HG02973 (cell line): ENCODE measurements at regions not wholly inside any gene's neighbourhood (a gene's known extent, or its start where the extent isn't known, plus 50 kb on each side); places are given as distances from the start of the nearest gene placed in this dataset.

ENCODE experiments used
- ATAC-seq: cut with Tn5 transposase; IDR thresholded peaks from one replicate; pipeline ENCODE4 v1.9.1; 2021; ENCODE audit warnings: moderate library complexity; ENCODE audit not compliant: unreplicated experiment

- no peak for ATAC-seq
These were observed 163.2 kb upstream of the SLC1A4 start for GRCh38 chr2:64825831-64826491.

- ATAC-seq = no peak
These were observed 162.5 kb upstream of the SLC1A4 start for GRCh38 chr2:64826703-64827102.

GRCh38 chr2:64828261-64828660, 160.9 kb upstream of the SLC1A4 start:
- ATAC-seq = no peak

GRCh38 chr2:64829525-64829924, 159.7 kb upstream of the SLC1A4 start:
- ATAC-seq = no peak

- ATAC-seq = peak; percentile 83
These were observed 157.8 kb upstream of the SLC1A4 start for GRCh38 chr2:64831134-64831976.

GRCh38 chr2:64831977-64832328, 157.2 kb upstream of the SLC1A4 start:
- ATAC-seq = no peak

- no peak for ATAC-seq
These were observed 156.3 kb upstream of the SLC1A4 start for GRCh38 chr2:64832936-64833335.

- ATAC-seq = no peak
These were observed 152.6 kb upstream of the SLC1A4 start for GRCh38 chr2:64836566-64836965.

GRCh38 chr2:64837116-64837731, 152.0 kb upstream of the SLC1A4 start:
- ATAC-seq = no peak

- no peak for ATAC-seq
These were observed 151.1 kb upstream of the SLC1A4 start for GRCh38 chr2:64837925-64838641.

- no peak for ATAC-seq
These were observed 150.4 kb upstream of the SLC1A4 start for GRCh38 chr2:64838817-64839216.

GRCh38 chr2:64839844-64840243, 149.4 kb upstream of the SLC1A4 start:
- peak; percentile 85 for ATAC-seq

- ATAC-seq = no peak
These were observed 148.7 kb upstream of the SLC1A4 start for GRCh38 chr2:64840426-64840881.

GRCh38 chr2:64841461-64841860, 147.7 kb upstream of the SLC1A4 start:
- no peak for ATAC-seq

- ATAC-seq = no peak
These were observed 147.2 kb upstream of the SLC1A4 start for GRCh38 chr2:64842030-64842429.

- ATAC-seq = no peak
These were observed 145.1 kb upstream of the SLC1A4 start for GRCh38 chr2:64844087-64844486.

GRCh38 chr2:64845273-64845905, 143.8 kb upstream of the SLC1A4 start:
- ATAC-seq = no peak

- no peak for ATAC-seq
These were observed 143.0 kb upstream of the SLC1A4 start for GRCh38 chr2:64846177-64846576.

- no peak for ATAC-seq
These were observed 141.3 kb upstream of the SLC1A4 start for GRCh38 chr2:64847930-64848329.

GRCh38 chr2:64848363-64848762, 140.8 kb upstream of the SLC1A4 start:
- ATAC-seq = no peak

- ATAC-seq = no peak
These were observed 140.3 kb upstream of the SLC1A4 start for GRCh38 chr2:64848945-64849344.
